Chondrocyte (in vitro differentiated cells): ENCODE measurements at regions not wholly inside any gene's neighbourhood (a gene's known extent, or its start where the extent isn't known, plus 50 kb on each side); places are given as distances from the start of the nearest gene placed in this dataset.

Experiments
- DNase-seq: peaks from one replicate; pipeline ENCODE4 v3.0.0; 2021; ENCODE audit warnings: mixed read lengths, low spot score
- H3K27ac Mint-ChIP-seq: one replicate; pipeline ENCODE4 v1.8.0; 2021; ENCODE audit warnings: mild to moderate bottlenecking, moderate library complexity, mixed read lengths; ENCODE audit not compliant: unreplicated experiment
- H3K27me3 Mint-ChIP-seq: 2 replicates; pipeline ENCODE4 v1.8.0; 2021; ENCODE audit warnings: low read depth, mixed read lengths
- H3K36me3 Mint-ChIP-seq: 2 replicates; pipeline ENCODE4 v1.8.0; 2021; ENCODE audit warnings: low read depth, mixed read lengths
- H3K4me1 Mint-ChIP-seq: 2 replicates; pipeline ENCODE4 v1.8.0; 2021; ENCODE audit warnings: low read depth, mild to moderate bottlenecking, mixed read lengths
- H3K4me3 Mint-ChIP-seq: one replicate; pipeline ENCODE4 v1.8.0; 2021; ENCODE audit warnings: mild to moderate bottlenecking, moderate library complexity, mixed read lengths; ENCODE audit not compliant: unreplicated experiment
- H3K9me3 Mint-ChIP-seq: 2 replicates; pipeline ENCODE4 v1.8.0; 2021; ENCODE audit warnings: low read depth, mixed read lengths
- TF ChIP-seq, protein P1 (sequence below): fragments of 200-600 bp; sonication (generic); IDR thresholded peaks from 2 replicates; pipeline ENCODE4 v1.5.0; 2021; ENCODE audit warnings: antibody characterized with exemption, mild to moderate bottlenecking, moderate library complexity

GRCh38 chr9:29332789-29333188 is 1759.5 kb upstream of the C9orf72 start:
- DNase-seq = no peak
- Mint-ChIP-seq H3K36me3 (no peaks in the 10 kb centered on the region), H3K9me3 (peaks cover 3% of the 10 kb centered on the region), H3K27me3 (no peaks in the 10 kb centered on the region), H3K4me1 (peaks cover 5% of the 10 kb centered on the region), H3K4me3 (no peak overlapping the region), H3K27ac (peak overlapping the region; percentile 10)
- TF ChIP-seq, protein P1, sequence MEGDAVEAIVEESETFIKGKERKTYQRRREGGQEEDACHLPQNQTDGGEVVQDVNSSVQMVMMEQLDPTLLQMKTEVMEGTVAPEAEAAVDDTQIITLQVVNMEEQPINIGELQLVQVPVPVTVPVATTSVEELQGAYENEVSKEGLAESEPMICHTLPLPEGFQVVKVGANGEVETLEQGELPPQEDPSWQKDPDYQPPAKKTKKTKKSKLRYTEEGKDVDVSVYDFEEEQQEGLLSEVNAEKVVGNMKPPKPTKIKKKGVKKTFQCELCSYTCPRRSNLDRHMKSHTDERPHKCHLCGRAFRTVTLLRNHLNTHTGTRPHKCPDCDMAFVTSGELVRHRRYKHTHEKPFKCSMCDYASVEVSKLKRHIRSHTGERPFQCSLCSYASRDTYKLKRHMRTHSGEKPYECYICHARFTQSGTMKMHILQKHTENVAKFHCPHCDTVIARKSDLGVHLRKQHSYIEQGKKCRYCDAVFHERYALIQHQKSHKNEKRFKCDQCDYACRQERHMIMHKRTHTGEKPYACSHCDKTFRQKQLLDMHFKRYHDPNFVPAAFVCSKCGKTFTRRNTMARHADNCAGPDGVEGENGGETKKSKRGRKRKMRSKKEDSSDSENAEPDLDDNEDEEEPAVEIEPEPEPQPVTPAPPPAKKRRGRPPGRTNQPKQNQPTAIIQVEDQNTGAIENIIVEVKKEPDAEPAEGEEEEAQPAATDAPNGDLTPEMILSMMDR = no peak

GRCh38 chr9:29336281-29336680 is 1763.0 kb upstream of the C9orf72 start:
- H3K36me3 Mint-ChIP-seq = no peaks in the 10 kb centered on the region
- TF ChIP-seq, protein P1 = no peak
- H3K27ac Mint-ChIP-seq = no peak overlapping the region
- H3K9me3 Mint-ChIP-seq = peaks cover 3% of the 10 kb centered on the region
- no peak for DNase-seq
- no peaks in the 10 kb centered on the region for H3K27me3 Mint-ChIP-seq
- peaks cover 5% of the 10 kb centered on the region for H3K4me1 Mint-ChIP-seq
- H3K4me3 Mint-ChIP-seq = no peak overlapping the region

GRCh38 chr9:29339387-29339786 is 1766.1 kb upstream of the C9orf72 start:
- TF ChIP-seq, protein P1 = no peak
- no peak overlapping the region for H3K27ac Mint-ChIP-seq

DNA sequence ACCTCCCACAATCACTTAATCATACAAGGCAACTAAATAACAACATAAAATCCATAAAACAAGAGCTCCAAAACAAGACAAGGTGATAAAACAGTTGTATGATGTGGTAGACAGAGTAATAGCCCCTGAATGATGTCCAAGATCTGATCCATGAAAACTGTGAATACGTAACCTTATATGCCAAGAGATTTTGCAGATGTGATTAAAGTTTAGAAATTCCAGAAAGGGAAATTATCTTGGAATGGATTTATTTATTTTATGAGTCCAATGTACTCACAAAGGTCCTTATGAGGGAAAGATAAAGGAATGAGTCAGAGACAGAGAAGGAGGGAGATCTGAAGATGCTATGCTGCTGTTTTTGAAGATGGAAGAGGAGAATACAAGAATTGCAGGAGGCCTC is 1775.7 kb upstream of the C9orf72 start:
- H3K4me3 Mint-ChIP-seq = no peak overlapping the region
- no peak for DNase-seq
- H3K36me3 Mint-ChIP-seq = peaks cover 2% of the 10 kb centered on the region
- H3K27ac Mint-ChIP-seq = no peak overlapping the region
- TF ChIP-seq, protein P1 = no peak
- no peaks in the 10 kb centered on the region for H3K4me1 Mint-ChIP-seq
- peaks cover 2% of the 10 kb centered on the region for H3K9me3 Mint-ChIP-seq
- H3K27me3 Mint-ChIP-seq = peaks cover 2% of the 10 kb centered on the region

More at GRCh38 chr9:29339387-29339786, 1766.1 kb upstream of the C9orf72 start:
- Mint-ChIP-seq H3K4me3 (no peak overlapping the region), H3K9me3 (peaks cover 5% of the 10 kb centered on the region), H3K27me3 (no peaks in the 10 kb centered on the region), H3K4me1 (no peaks in the 10 kb centered on the region), H3K36me3 (peaks cover 2% of the 10 kb centered on the region)
- DNase-seq = no peak

GRCh38 chr9:29389421-29389820 is 1816.1 kb upstream of the C9orf72 start:
- no peaks in the 10 kb centered on the region for H3K36me3 Mint-ChIP-seq
- peaks cover 2% of the 10 kb centered on the region for H3K9me3 Mint-ChIP-seq
- no peak overlapping the region for H3K4me3 Mint-ChIP-seq
- TF ChIP-seq, protein P1 = no peak
- no peaks in the 10 kb centered on the region for H3K4me1 Mint-ChIP-seq
- no peaks in the 10 kb centered on the region for H3K27me3 Mint-ChIP-seq
- no peak for DNase-seq
- H3K27ac Mint-ChIP-seq = no peak overlapping the region
